A549 (cell line): ENCODE measurements at regions not wholly inside any gene's neighbourhood (a gene's known extent, or its start where the extent isn't known, plus 50 kb on each side); places are given as distances from the start of the nearest gene placed in this dataset.

ENCODE experiments used
- ATAC-seq, 2 experiments: fragments of 200-7000 bp in 1 of 2; fragments of >200 bp in 1 of 2; cut with Nextera tagmentation in 1 of 2; cut with Tn5 transposase in 1 of 2; 3 replicates each; pipeline versions ENCODE4 v1.8.0 to v1.9.1; 2018 to 2020; ENCODE audit warnings: mild to moderate bottlenecking in 1 of 2, moderate library complexity in 1 of 2
- CTCF ChIA-PET: fragments of 300-600 bp; sonication (Branson Sonifier 250); formaldehyde crosslinking; extraction: SDS; loops from one replicate; lab custom pipeline; 2021; ENCODE audit warnings: antibody characterized with exemption, inconsistent platforms; lab: Yijun Ruan, JAX
- POLR2A ChIA-PET: fragments of 350-600 bp; formaldehyde crosslinking; extraction: SDS; loops from one replicate; lab custom pipeline; 2021; ENCODE audit warnings: antibody characterized with exemption, inconsistent platforms; lab: Yijun Ruan, JAX
- DNase-seq, 2 experiments: peaks; one replicate each; pipeline versions ENCODE4 v3.0.0 to v3.0.0-alpha.2; 2011 to 2016; ENCODE audit warnings: low read depth in 1 of 2, low spot score in 1 of 2
- FAIRE-seq: peaks from 2 replicates; lab custom pipeline; 2011; peaks lifted over from hg19 to GRCh38; lab: Jason Lieb, UNC
- H3K27ac ChIP-seq, 2 experiments: fragments of >200 bp; sonication (Bioruptor Twin); formaldehyde crosslinking; 3 replicates each; pipeline ENCODE4 v1.5.1; 2016 to 2017
- H3K4me1 ChIP-seq: fragments of >200 bp; sonication (Bioruptor Twin); formaldehyde crosslinking; 3 replicates; pipeline ENCODE4 v1.6.1; 2016
- H3K4me2 ChIP-seq: fragments of >200 bp; sonication (Bioruptor Twin); formaldehyde crosslinking; 3 replicates; pipeline ENCODE4 v1.6.1; 2016
- H3K4me3 ChIP-seq: fragments of >200 bp; sonication (Bioruptor Twin); formaldehyde crosslinking; 3 replicates; pipeline ENCODE4 v1.5.1; 2016
- H3K9me3 ChIP-seq: fragments of >200 bp; sonication (Bioruptor Twin); formaldehyde crosslinking; 3 replicates; pipeline ENCODE4 v1.6.1; 2016
- BCL3 ChIP-seq: fragments of >200 bp; sonication (Bioruptor Twin); formaldehyde crosslinking; IDR thresholded peaks from 3 replicates; pipeline ENCODE4 v1.6.1; 2016
- BHLHE40 ChIP-seq: IDR thresholded peaks from 2 replicates; pipeline ENCODE4 v1.6.1; 2012; ENCODE audit warnings: low read depth, low read length, inconsistent platforms
- CBX2 ChIP-seq: fragments of 200-600 bp; sonication (generic); IDR thresholded peaks from 2 replicates; pipeline ENCODE4 v1.6.1; 2016; ENCODE audit warnings: low read depth, mild to moderate bottlenecking, borderline replicate concordance
- CBX8 ChIP-seq: fragments of 200-600 bp; sonication (generic); IDR thresholded peaks from 2 replicates; pipeline ENCODE4 v1.6.1; 2016
- CHD2 ChIP-seq: fragments of 150-350 bp; IDR thresholded peaks from 2 replicates; pipeline ENCODE4 v1.6.1; 2014; ENCODE audit warnings: low read length; ENCODE audit not compliant: partially characterized antibody
- CHD4 ChIP-seq: fragments of 200-600 bp; sonication (generic); IDR thresholded peaks from 2 replicates; pipeline ENCODE4 v1.6.1; 2016; ENCODE audit warnings: antibody characterized with exemption, mild to moderate bottlenecking, borderline replicate concordance
- EP300 ChIP-seq, 2 experiments: fragments of >200 bp; sonication (Bioruptor Twin); formaldehyde crosslinking; IDR thresholded peaks; 2 replicates in 1 of 2; 3 replicates in 1 of 2; pipeline ENCODE4 v1.6.1; 2016 to 2017
- ESRRA ChIP-seq: fragments of 150-350 bp; IDR thresholded peaks from 2 replicates; pipeline ENCODE4 v1.6.1; 2014; ENCODE audit warnings: mild to moderate bottlenecking, low read length, borderline replicate concordance
- FOSB ChIP-seq: fragments of 250-450 bp; sonication (Bioruptor Pico); IDR thresholded peaks from 2 replicates; pipeline ENCODE4 v1.5.0; 2020; ENCODE audit warnings: mild to moderate bottlenecking, moderate library complexity
- JUN ChIP-seq, 2 experiments: fragments of >200 bp; sonication (Bioruptor Twin); formaldehyde crosslinking; IDR thresholded peaks; 2 replicates in 1 of 2; 3 replicates in 1 of 2; pipeline ENCODE4 v1.6.1; 2016 to 2017
- MAFK ChIP-seq: fragments of 450-650 bp; IDR thresholded peaks from 2 replicates; pipeline ENCODE4 v1.6.1; 2014; ENCODE audit not compliant: partially characterized antibody
- MYC ChIP-seq: IDR thresholded peaks from 2 replicates; pipeline ENCODE4 v1.6.1; 2012; ENCODE audit warnings: mild to moderate bottlenecking, inconsistent platforms, low read length, improper control_type of control experiment, borderline replicate concordance
- NPAS2 ChIP-seq: fragments of 250-450 bp; sonication (Bioruptor Pico); IDR thresholded peaks from 2 replicates; pipeline ENCODE4 v1.8.0; 2022; ENCODE audit warnings: mild to moderate bottlenecking, moderate library complexity, borderline replicate concordance
- NR3C1 ChIP-seq: fragments of >200 bp; sonication (Bioruptor Twin); formaldehyde crosslinking; IDR thresholded peaks from 3 replicates; pipeline ENCODE4 v1.6.1; 2017
- POLR2A ChIP-seq: IDR thresholded peaks from 2 replicates; pipeline ENCODE4 v1.6.1; 2012; ENCODE audit warnings: mild to moderate bottlenecking, low read length
- RCOR1 ChIP-seq: fragments of 150-350 bp; IDR thresholded peaks from 2 replicates; pipeline ENCODE4 v1.6.1; 2014; ENCODE audit warnings: antibody characterized with exemption, low read length, low read depth
- REST ChIP-seq: fragments of 200-600 bp; sonication (generic); IDR thresholded peaks from 2 replicates; pipeline ENCODE4 v1.6.1; 2016; ENCODE audit warnings: antibody characterized with exemption, mild to moderate bottlenecking, moderate library complexity
- RFX5 ChIP-seq: fragments of 450-650 bp; IDR thresholded peaks from 2 replicates; pipeline ENCODE4 v1.7.1; 2014; ENCODE audit warnings: antibody characterized with exemption, mild to moderate bottlenecking, moderate library complexity
- SREBF2 ChIP-seq: fragments of 450-650 bp; IDR thresholded peaks from 2 replicates; pipeline ENCODE4 v1.6.1; 2014; ENCODE audit warnings: mild to moderate bottlenecking, moderate library complexity
- TFCP2L1 ChIP-seq: fragments of 250-450 bp; sonication (Bioruptor Pico); IDR thresholded peaks from 2 replicates; pipeline ENCODE4 v1.5.0; 2021; ENCODE audit warnings: mild to moderate bottlenecking
- ZC3H11A ChIP-seq: fragments of 450-650 bp; IDR thresholded peaks from 2 replicates; pipeline ENCODE4 v1.6.1; 2014; ENCODE audit warnings: antibody characterized with exemption, mild to moderate bottlenecking
- ZFP36 ChIP-seq: fragments of 450-650 bp; IDR thresholded peaks from 2 replicates; pipeline ENCODE4 v1.6.1; 2014; ENCODE audit warnings: borderline replicate concordance; ENCODE audit not compliant: partially characterized antibody
- ZNF302 ChIP-seq: fragments of 250-450 bp; sonication (Bioruptor Pico); IDR thresholded peaks from 2 replicates; pipeline ENCODE4 v1.9.0; 2021; ENCODE audit warnings: inconsistent platforms, mild to moderate bottlenecking, moderate library complexity
- ZSCAN20 ChIP-seq: fragments of 250-450 bp; sonication (Bioruptor Pico); IDR thresholded peaks from 2 replicates; pipeline ENCODE4 v1.8.0; 2022; ENCODE audit warnings: mild to moderate bottlenecking, moderate library complexity
- WGBS: methylation state at CpG from one replicate; pipeline ENCODE4 v1.1.6; 2017; ENCODE audit errors: missing lambda C conversion rate; 5-methylcytosine and 5-hydroxymethylcytosine counted together
- TF ChIP-seq, protein P1 (sequence below): IDR thresholded peaks from 2 replicates; pipeline ENCODE4 v1.6.1; 2012; ENCODE audit warnings: low read depth, borderline replicate concordance
- TF ChIP-seq, protein P2 (sequence below): fragments of 150-350 bp; IDR thresholded peaks from 2 replicates; pipeline ENCODE4 v1.6.1; 2014; ENCODE audit warnings: low read depth, mild to moderate bottlenecking, low read length

- DNase-seq (no peak), ATAC-seq (no peak), FAIRE-seq (no peak)
- no peaks in the 10 kb centered on the region for H3K4me1 ChIP-seq
- WGBS, result 2% methylated on average over 2 of the region's 2 CpGs
- H3K4me2 ChIP-seq, result no peak overlapping the region
- TF ChIP-seq TFCP2L1 (no peak), MAFK (peak; percentile 88), ZC3H11A (no peak)
- TF ChIP-seq, all 56 proteins: peak for 1
- POLR2A ChIA-PET, result no interaction called here
- H3K27ac ChIP-seq, result no peak overlapping the region
- H3K9me3 ChIP-seq, result no peaks in the 10 kb centered on the region
- H3K4me3 ChIP-seq, result no peak overlapping the region
- CTCF ChIA-PET, result no interaction called here
Measured at GRCh38 chr3:79542-79941, 117.0 kb upstream of the CHL1 start.

- H3K4me1 ChIP-seq, result no peaks in the 10 kb centered on the region
- H3K9me3 ChIP-seq, result no peaks in the 10 kb centered on the region
- no peak overlapping the region for H3K27ac ChIP-seq
- TF ChIP-seq EP300 (IDR thresholded peaks at IDR 0.05) (no peak), TFCP2L1 (no peak), ESRRA (no peak), REST (no peak), JUN (IDR thresholded peaks at IDR 0.05) (no peak), CHD4 (no peak), ZC3H11A (no peak), RCOR1 (no peak), SREBF2 (no peak), CBX8 (no peak), FOSB (CRISPR knock-in tag) (no peak), NPAS2 (CRISPR knock-in tag) (no peak), POLR2A (no peak), CHD2 (no peak), ZFP36 (no peak), CBX2 (no peak), BCL3 (no peak)
- TF ChIP-seq, protein P1, sequence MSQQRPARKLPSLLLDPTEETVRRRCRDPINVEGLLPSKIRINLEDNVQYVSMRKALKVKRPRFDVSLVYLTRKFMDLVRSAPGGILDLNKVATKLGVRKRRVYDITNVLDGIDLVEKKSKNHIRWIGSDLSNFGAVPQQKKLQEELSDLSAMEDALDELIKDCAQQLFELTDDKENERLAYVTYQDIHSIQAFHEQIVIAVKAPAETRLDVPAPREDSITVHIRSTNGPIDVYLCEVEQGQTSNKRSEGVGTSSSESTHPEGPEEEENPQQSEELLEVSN, result no peak
- TF ChIP-seq, protein P2, sequence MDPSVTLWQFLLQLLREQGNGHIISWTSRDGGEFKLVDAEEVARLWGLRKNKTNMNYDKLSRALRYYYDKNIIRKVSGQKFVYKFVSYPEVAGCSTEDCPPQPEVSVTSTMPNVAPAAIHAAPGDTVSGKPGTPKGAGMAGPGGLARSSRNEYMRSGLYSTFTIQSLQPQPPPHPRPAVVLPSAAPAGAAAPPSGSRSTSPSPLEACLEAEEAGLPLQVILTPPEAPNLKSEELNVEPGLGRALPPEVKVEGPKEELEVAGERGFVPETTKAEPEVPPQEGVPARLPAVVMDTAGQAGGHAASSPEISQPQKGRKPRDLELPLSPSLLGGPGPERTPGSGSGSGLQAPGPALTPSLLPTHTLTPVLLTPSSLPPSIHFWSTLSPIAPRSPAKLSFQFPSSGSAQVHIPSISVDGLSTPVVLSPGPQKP, result no peak
- ATAC-seq (no peak), FAIRE-seq (no peak), DNase-seq (no peak)
- POLR2A ChIA-PET, result no interaction called here
- no peak overlapping the region for H3K4me3 ChIP-seq
- 2% methylated on average over 2 of the region's 2 CpGs for WGBS
- H3K4me2 ChIP-seq, result no peak overlapping the region
- CTCF ChIA-PET, result no interaction called here
Measured at GRCh38 chr3:82508-82907, 114.1 kb upstream of the CHL1 start.

DNA sequence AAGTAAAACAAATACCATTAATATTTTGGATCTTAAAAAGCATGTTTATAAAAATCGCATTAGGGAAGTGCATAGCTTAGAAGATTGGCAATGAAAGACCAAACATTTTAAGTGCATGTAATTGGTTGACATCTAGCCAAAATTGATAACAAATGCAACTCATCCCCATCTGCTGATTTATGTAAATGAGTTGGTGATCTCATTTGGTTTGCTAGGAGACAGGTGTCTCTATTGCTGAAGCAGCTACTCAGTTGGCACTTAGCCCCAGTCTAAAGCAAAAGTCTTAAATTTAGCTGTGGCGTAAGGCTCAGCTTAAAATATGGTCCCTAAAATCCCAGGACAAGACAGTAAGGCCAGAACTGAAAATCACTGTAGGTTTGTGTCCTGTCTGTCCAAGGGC is 113.5 kb upstream of the CHL1 start:
- CTCF ChIA-PET, result no interaction called here
- no peak overlapping the region for H3K4me2 ChIP-seq
- no peak for FAIRE-seq
- no peak for ATAC-seq
- WGBS, result 46% methylated on average over 2 of the region's 2 CpGs
- TF ChIP-seq BHLHE40, result no peak
- TF ChIP-seq RFX5, result no peak
- no peak for TF ChIP-seq ZC3H11A
- no peak for TF ChIP-seq ZNF302 (CRISPR knock-in tag)
- no peak for TF ChIP-seq CBX8
- no peak for TF ChIP-seq NR3C1
- no peak for TF ChIP-seq ZSCAN20 (CRISPR knock-in tag)
- no peak for TF ChIP-seq MYC
- TF ChIP-seq, all 56 proteins: peak for 0
- H3K27ac ChIP-seq, result no peak overlapping the region
- no peak for DNase-seq
- no peaks in the 10 kb centered on the region for H3K4me1 ChIP-seq
- POLR2A ChIA-PET, result no interaction called here
- H3K9me3 ChIP-seq, result no peaks in the 10 kb centered on the region
- no peak overlapping the region for H3K4me3 ChIP-seq
